ENCODE measurements at regions not wholly inside any gene's neighbourhood (a gene's known extent, or its start where the extent isn't known, plus 50 kb on each side); places are given as distances from the start of the nearest gene placed in this dataset.
A peak's percentile ranks its signal among the peaks of the same experiment; 100 is the strongest.

DNA sequence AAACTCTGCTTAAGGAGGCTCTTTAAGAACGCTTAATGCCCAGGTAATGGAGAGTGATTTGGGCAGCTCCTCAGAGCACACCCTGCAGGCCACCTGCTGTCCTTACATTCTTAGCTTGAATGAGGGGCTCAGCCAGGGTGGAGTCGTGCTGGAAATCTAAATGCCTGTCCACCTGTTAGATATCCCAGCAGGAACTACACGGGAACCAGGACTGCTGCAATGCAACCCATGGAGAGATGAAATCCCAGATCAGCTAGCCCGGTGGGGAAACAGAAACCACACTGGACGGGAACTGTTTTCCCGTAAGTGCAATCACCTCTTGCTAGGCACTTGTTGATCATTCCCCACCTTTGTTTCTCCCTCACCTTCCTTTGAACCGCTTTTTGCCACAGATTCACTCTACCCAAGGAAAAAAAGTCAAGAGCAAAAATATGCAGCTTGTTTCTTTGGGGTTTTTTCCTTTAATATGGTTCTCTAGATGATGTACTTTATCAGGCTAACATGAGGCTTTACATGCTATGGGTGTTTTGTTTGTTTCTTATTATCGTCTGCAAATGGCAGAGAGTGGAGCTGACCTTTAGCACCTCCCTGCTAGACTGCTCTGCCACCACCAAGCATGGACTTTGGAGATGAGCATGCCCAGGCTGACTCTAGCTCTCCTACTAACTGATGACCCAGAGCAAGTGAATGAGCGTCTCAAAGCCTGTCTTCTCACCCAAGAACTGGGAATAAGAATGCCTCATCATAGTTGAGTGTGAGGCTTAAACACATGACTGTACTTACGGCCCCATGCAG, 125.9 kb upstream of the TNFAIP3 start:
- H3K4me2 ChIP-seq (ENCODE audit: insufficient read depth, insufficient read length, low read length) = no peak overlapping the region

More for the DNA sequence above, 125.9 kb upstream of the TNFAIP3 start:
- Histone ChIP-seq H4K91ac (ENCODE audit: insufficient read length, low read depth, low read length) (no peak overlapping the region), H2BK120ac (ENCODE audit: low read depth, low read length, poor library complexity, severe bottlenecking) (no peak overlapping the region), H3K14ac (ENCODE audit: insufficient read depth, low read length) (no peak overlapping the region), H3K27ac (ENCODE audit: insufficient read length, low read depth, low read length) (no peak overlapping the region), H3K9me3 (ENCODE audit: control insufficient read depth, low read depth, low read length) (no peaks in the 10 kb centered on the region), H3K79me2 (ENCODE audit: insufficient read depth, low read length) (no peaks in the 10 kb centered on the region), H2BK15ac (ENCODE audit: low read depth, low read length) (no peak overlapping the region), H3K4me1 (ENCODE audit: insufficient read depth, low read length) (no peaks in the 10 kb centered on the region), H4K5ac (ENCODE audit: insufficient read length, low read depth, low read length) (no peak overlapping the region), H4K20me1 (ENCODE audit: control insufficient read depth, insufficient read depth, insufficient read length) (no peaks in the 10 kb centered on the region), H2BK5ac (ENCODE audit: insufficient read length, low read length) (no peak overlapping the region), H3K23ac (ENCODE audit: insufficient read length, low read depth, low read length) (no peak overlapping the region), H2AFZ (ENCODE audit: low read length) (no peak overlapping the region), H2AK5ac (ENCODE audit: insufficient read length, low read length) (no peak overlapping the region), H3K79me1 (ENCODE audit: insufficient read depth, low read depth, low read length, poor library complexity, severe bottlenecking) (no peaks in the 10 kb centered on the region), H3K4ac (ENCODE audit: low read depth, low read length) (no peak overlapping the region), H2BK12ac (ENCODE audit: insufficient read length, low read depth, low read length) (no peak overlapping the region), H3K27me3 (ENCODE audit: insufficient read depth, low read length) (no peaks in the 10 kb centered on the region), H3K23me2 (ENCODE audit: insufficient read length, low read depth, low read length, poor library complexity, severe bottlenecking) (no peaks in the 10 kb centered on the region), H3K56ac (ENCODE audit: insufficient read length, low read depth, low read length) (no peak overlapping the region), H4K8ac (replicated peaks; ENCODE audit: insufficient read length, low read depth, low read length) (no peak overlapping the region), H3K18ac (ENCODE audit: insufficient read length, low read depth, low read length) (no peak overlapping the region), H2BK20ac (ENCODE audit: low read depth, low read length, poor library complexity, severe bottlenecking) (no peak overlapping the region), H3K9ac (ENCODE audit: extremely low read depth, insufficient read length, low read length) (no peak overlapping the region), H3T11ph (ENCODE audit: low read length) (no peak overlapping the region)
- Mint-ChIP-seq H3K4me3 (no peak overlapping the region), H3K27me3 (ENCODE audit: low read depth) (peaks cover 2% of the 10 kb centered on the region), H3K36me3 (ENCODE audit: insufficient read depth in 1 of 3, low read depth in 3 of 3) (no peaks in the 10 kb centered on the region), H3K9me3 (no peaks in the 10 kb centered on the region), H3K4me1 (peaks cover 10% of the 10 kb centered on the region in 2 experiments), H3K27ac (peak overlapping the region in 1 of 3 experiments; percentile 32; a peak in 1 of 7 replicates)
- TF ChIP-seq, protein P1, sequence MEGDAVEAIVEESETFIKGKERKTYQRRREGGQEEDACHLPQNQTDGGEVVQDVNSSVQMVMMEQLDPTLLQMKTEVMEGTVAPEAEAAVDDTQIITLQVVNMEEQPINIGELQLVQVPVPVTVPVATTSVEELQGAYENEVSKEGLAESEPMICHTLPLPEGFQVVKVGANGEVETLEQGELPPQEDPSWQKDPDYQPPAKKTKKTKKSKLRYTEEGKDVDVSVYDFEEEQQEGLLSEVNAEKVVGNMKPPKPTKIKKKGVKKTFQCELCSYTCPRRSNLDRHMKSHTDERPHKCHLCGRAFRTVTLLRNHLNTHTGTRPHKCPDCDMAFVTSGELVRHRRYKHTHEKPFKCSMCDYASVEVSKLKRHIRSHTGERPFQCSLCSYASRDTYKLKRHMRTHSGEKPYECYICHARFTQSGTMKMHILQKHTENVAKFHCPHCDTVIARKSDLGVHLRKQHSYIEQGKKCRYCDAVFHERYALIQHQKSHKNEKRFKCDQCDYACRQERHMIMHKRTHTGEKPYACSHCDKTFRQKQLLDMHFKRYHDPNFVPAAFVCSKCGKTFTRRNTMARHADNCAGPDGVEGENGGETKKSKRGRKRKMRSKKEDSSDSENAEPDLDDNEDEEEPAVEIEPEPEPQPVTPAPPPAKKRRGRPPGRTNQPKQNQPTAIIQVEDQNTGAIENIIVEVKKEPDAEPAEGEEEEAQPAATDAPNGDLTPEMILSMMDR (conservative IDR thresholded peaks at IDR 0.05) = peak; percentile 49
- WGBS (ENCODE audit: extremely low coverage, insufficient read length, low lambda C conversion rate) = no CpG with 5 or more reads among the region's 10 CpGs
- peak; percentile 48 for DNase-seq

Measured in H9 (cell line).